SKM-1 treated with dmso at 0.1 percent for 144 hours (cell line): ENCODE measurements at regions not wholly inside any gene's neighbourhood (a gene's known extent, or its start where the extent isn't known, plus 50 kb on each side); places are given as distances from the start of the nearest gene placed in this dataset.
"Not testable (repeated sequence)": the region's sequence is repeated elsewhere in the genome, so short reads cannot be mapped to it uniquely, and the experiment has no call there.

ENCODE experiments used
- DNase-seq: peaks from one replicate; lab custom pipeline; 2025; ENCODE audit not compliant: unreplicated experiment; lab: John Stamatoyannopoulos, UW

GRCh38 chr15:72866866-72867616, 83.5 kb upstream of the ADPGK start:
- no peak for DNase-seq

- no peak for DNase-seq
Measured at GRCh38 chr15:72866182-72866581, 82.6 kb upstream of the ADPGK start.

- no peak for DNase-seq
Measured at GRCh38 chr15:72865486-72865885, 81.9 kb upstream of the ADPGK start.

- no peak for DNase-seq
Measured at GRCh38 chr15:72864681-72865080, 81.1 kb upstream of the ADPGK start.

- DNase-seq, result no peak
Measured at GRCh38 chr15:72861354-72861910, 77.9 kb upstream of the ADPGK start.

- no peak for DNase-seq
Measured at GRCh38 chr15:72859757-72860145, 76.2 kb upstream of the ADPGK start.

GRCh38 chr15:72859017-72859756, 75.6 kb upstream of the ADPGK start:
- no peak for DNase-seq

- DNase-seq, result no peak
Measured at GRCh38 chr15:72858205-72858604, 74.6 kb upstream of the ADPGK start.

GRCh38 chr15:72857331-72858063, 73.9 kb upstream of the ADPGK start:
- DNase-seq, result no peak

GRCh38 chr15:72856549-72857040, 73.0 kb upstream of the ADPGK start:
- DNase-seq, result no peak

GRCh38 chr15:72855791-72856190, 72.2 kb upstream of the ADPGK start:
- DNase-seq, result no peak

GRCh38 chr15:72852273-72852672, 68.7 kb upstream of the ADPGK start:
- no peak for DNase-seq

- no peak for DNase-seq
Measured at GRCh38 chr15:72851586-72851985, 68.0 kb upstream of the ADPGK start.

GRCh38 chr15:72850833-72851232, 67.3 kb upstream of the ADPGK start:
- no peak for DNase-seq

- no peak for DNase-seq
Measured at GRCh38 chr15:72847806-72848205, 64.2 kb upstream of the ADPGK start.

- DNase-seq, result no peak
Measured at GRCh38 chr15:72847033-72847432, 63.5 kb upstream of the ADPGK start.

GRCh38 chr15:72845981-72846383, 62.4 kb upstream of the ADPGK start:
- DNase-seq, result no peak

- no peak for DNase-seq
Measured at GRCh38 chr15:72844067-72844466, 60.5 kb upstream of the ADPGK start.

GRCh38 chr15:72843340-72843739, 59.8 kb upstream of the ADPGK start:
- DNase-seq, result not testable (repeated sequence)

- no peak for DNase-seq
Measured at GRCh38 chr15:72840114-72840513, 56.6 kb upstream of the ADPGK start.

GRCh38 chr15:72838311-72838731, 54.8 kb upstream of the ADPGK start:
- peak; percentile 70 for DNase-seq
